ENCODE measurements at regions not wholly inside any gene's neighbourhood (a gene's known extent, or its start where the extent isn't known, plus 50 kb on each side); places are given as distances from the start of the nearest gene placed in this dataset.
"Not testable (repeated sequence)": the region's sequence is repeated elsewhere in the genome, so short reads cannot be mapped to it uniquely, and the experiment has no call there.

DNA sequence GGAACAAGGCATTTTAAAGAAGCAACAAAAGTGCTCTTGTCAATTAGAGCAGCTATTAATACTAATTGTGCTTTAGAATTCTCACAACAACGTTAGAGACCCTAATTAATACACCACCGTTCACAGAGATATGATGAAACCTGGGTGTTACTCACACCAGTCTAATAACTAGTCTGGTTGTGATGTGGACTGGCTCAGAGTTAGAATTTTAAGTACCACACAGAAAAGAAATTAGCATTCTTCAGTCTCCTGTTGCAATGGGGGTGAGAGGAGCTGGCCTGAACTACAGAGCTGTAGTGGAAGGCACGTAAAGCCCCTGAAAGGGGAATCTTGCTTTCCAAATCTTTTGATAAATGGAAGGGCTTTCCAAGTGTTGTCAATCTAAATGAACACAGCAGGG lies 240.8 kb upstream of the TOX3 start:
- DNase-seq (ENCODE audit: low spot score), result no peak

DNA sequence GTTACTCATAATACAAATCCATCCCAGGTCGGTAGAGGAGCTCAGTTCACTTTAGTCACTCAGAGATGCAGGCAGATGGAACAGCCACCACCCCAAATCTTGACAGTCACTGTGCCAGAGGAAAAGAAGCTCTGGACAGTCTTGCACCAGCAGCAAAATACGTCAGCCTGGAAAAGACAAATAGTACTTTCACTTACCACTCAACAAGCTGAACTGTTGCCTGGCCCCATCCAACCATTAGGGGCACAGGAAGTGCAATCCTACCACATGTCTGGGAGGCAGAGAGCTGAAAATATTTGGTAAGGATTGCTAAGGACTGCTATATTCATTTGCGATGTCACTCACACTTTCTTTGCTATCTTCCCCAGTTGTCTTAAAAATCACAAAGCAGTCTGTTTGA lies 239.1 kb upstream of the TOX3 start:
- DNase-seq (ENCODE audit: low spot score), result peak; percentile 3

DNA sequence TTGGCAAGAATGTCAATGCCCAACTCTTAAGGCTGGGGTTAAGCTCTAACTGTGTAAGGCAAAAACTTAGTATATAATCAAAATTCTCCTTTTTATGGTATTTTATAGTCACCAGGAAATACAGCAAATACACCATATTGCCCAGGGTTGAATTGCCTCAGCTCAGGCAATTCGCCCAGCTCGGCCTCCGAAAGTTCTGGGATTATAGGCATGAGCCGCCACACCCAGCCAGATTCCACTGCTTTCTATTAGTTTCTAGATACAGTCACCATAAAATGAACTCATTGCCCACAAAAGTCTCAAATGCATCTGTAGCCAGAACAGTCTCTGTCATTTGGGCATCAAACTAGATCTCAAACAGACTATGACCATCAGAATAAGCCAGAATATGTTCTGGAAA lies 238.7 kb upstream of the TOX3 start:
- DNase-seq (ENCODE audit: low spot score), result no peak

DNA sequence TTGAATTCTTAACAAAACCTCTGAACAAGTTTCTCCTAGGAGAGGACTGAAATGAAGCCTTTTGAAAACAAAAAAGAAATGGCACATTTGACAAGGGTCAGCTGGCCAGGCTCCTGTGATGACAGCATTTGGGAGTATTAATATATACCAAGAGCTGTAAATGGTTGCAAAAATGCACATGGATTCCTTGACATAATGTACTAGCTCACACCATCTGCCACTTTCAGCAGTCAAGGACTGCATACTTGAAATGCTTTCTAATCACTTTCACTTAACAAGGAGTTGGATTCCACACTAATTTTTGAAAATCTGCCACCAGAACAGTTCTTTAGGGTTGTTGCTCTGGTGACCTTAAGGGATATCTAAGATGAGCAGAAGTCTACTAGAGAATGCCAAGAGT lies 236.7 kb upstream of the TOX3 start:
- no peak for DNase-seq (ENCODE audit: low spot score)

DNA sequence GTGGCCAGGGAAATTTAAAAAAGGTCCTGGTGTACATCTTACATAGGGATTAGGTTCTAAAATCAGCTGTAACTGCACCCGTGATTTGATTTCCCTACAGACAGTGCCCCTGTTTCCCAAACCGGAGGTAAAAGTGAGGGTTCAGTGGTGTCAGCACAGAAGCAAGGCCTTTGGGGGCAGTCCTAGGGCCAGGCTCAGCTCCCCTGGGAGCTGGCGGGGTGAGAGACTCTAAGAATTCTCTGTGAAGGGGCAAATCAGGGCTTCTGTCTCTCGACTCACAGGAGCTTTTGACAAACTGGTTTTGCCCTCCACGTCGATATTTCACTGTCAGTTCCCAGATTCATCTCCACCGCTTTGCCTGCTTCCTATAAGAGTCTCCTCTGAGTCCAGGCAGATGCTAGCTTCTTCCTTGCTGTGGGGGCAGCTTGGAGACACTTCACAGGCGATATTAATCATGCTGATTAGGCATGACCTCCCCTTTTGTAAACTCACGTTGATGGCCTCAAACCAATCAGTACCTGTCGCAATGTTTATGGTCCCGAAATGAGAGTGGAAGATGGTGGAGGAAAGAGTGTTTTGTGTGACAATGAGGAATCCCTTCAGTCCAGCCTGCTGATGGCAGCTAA lies 234.2 kb upstream of the TOX3 start:
- no peak for DNase-seq (ENCODE audit: low spot score)

DNA sequence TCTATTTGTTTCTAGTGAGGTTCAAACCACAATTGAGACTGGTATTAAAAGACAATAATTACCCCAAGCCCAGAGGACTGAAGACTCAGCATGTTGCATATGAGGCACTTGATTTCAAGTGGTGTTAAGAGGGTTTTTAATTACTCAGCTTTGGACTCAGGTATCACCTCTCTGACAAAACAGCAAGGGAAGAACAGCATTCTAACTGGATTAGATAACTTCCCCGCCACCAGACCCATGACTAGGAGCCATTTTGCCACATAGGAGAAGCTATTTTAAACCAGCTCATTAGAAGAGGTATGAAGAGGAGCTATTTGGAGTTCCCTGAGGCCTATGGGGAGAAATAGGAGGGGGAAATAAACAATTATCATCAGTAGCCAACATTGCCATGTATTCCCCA lies 226.1 kb upstream of the TOX3 start:
- DNase-seq (ENCODE audit: low spot score), result no peak

DNA sequence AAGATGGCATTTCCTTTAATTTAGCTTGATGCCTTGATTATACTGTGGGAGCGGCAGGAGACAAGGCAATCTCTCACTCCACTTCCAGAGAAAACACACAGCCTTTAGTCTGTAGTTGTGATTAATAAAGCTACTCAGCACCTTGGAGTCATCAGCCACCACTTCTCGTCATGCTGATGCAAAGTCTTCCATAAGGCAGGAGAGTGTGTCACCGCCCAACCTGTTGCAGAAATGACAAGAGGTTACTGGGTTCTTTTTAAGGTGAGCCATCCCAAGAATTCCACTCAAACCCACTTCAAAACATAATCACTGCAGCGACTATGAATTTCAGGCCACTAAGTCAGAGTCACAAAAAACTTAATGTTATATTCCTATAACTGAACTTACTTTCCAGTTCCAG lies 223.9 kb upstream of the TOX3 start:
- DNase-seq (ENCODE audit: low spot score), result no peak

DNA sequence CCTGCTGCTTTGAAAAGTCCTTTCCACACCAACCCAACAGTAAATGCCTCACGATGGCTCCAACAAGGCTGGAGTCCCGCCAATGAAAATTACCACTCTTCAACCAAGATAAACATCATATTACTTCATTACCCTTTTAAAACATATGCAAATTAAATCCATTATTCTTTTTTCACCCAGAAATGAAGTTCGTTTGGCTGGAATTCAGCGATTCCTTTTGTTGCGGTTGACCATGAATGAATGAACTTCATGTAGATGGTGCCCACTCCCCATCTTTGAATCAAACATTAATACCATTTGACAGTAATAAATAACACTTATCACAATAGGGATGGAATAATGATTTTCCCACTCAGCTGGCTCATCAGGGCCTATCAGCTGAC lies 211.5 kb upstream of the TOX3 start:
- DNase-seq (ENCODE audit: low spot score), result no peak

DNA sequence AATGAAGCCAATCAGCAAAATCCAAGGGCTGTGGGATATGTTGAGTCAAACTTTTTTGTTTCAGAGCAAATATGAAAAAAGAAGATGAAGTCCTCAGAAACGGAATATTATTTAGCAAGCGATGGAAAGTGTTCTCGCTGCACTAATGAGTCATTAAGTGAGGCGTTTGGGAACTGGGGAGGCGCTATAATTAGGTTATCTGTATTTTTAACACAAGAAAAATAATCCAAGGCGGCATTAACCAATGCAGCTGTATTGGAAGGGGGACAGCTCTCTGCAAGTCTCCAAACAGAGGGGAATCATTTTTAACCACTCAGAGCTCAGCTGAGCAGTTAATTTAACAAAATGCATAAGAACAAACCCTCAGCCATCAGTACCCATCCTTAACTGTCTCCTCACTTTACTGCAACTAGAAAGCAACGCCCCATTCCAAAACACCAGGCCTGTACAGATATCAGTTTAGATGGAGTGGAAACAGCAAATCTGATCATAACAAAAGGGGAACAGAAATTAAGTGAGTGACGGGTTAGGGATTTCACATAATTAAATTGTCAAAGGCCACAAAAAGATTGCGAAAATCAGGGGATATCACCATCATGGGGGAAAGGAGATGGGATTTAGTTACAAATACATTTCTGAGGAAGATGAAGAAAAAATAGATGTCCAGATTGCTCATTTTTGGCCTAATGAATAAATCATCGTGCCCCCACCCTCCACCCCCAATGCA lies 211.0 kb upstream of the TOX3 start:
- no peak for DNase-seq (ENCODE audit: low spot score)

DNA sequence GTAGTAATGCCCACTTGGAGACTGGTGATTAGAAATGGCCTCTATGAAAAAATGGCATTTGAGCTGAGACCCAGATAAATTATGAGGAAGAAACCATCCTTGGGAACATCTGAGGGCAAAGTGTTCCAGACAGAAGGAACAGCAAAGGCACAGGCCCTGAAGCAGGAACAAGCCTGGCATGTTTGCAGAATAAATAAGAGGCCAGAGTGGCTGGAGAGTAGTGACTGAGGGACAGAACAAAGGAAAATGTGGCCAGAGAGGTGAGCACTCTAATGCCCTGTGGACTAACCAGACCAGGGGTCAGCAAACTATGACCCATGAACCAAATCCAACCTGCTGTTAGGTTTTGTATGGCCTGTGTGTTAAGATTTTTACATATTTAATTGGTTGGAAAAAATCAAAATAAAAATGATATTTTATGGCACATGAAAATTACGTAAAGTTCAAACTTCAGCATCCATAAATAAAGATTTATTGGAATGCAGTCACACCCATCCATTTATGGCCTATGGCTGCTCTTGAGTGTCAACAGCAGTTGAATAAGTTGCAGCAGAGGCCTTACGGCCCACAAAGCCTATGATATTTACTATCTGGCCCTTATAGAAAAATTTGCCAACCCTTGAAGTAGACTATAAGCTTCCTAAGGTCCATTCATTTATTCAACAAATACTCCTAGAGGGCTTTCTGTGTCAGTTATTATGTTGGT lies 210.0 kb upstream of the TOX3 start:
- DNase-seq (ENCODE audit: low spot score), result no peak

DNA sequence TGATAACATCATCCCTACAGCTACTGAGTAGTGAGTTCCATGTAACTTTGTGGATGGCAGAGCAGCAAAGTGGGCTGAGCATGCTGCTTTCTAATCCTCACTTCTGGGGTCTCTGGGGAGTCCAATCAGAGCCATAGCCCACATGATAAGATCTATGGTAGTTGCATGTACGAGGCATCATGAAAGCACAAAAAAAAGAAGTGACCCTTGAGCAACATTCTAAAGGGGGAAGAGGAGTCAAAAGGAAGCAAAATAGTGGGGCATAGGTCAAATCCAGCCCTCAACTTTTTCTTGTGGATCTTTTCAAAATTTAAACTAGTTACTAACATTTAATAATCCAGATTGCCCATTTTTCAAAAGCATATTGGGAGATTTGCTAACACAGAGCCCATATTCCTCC lies 208.5 kb upstream of the TOX3 start:
- no peak for DNase-seq (ENCODE audit: low spot score)

DNA sequence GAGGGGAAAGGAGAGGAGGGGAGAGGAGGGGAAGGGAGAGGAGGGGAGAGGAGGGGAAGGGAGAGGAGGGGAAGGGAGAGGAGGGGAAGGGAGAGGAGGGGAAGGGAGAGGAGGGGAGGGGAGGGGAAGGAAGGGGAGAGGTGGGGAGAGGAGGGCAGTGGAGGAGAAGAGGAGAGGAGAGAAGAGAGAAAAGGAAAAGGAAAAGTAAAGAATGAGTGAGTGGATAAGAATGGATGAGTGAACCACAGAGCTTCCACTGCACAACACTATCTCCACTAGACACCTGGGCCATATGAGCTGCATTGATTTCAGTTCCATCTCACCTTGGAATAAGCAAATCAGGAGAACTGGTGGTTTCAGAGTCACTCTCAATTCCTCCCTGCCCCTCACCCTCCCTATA lies 204.1 kb upstream of the TOX3 start:
- no peak for DNase-seq (ENCODE audit: low spot score)

DNA sequence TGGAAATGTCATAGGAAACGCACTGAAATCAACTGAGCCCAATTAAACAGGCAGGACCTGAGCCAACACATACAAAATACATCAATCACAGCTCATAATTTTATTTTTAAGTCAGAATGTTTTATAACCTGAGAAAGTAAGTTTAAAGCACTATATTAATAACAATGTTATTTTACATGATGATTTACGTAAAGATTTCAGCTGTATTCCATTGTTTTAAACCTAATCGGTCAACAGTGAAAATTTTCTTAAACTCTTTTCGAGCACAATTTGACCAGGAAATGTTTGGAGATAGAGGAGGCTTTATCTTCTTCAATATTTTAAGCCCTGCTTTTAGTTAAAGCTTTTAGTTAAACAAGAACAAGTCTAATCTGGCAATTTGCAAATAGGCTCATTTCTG lies 201.8 kb upstream of the TOX3 start:
- DNase-seq (ENCODE audit: low spot score), result no peak

DNA sequence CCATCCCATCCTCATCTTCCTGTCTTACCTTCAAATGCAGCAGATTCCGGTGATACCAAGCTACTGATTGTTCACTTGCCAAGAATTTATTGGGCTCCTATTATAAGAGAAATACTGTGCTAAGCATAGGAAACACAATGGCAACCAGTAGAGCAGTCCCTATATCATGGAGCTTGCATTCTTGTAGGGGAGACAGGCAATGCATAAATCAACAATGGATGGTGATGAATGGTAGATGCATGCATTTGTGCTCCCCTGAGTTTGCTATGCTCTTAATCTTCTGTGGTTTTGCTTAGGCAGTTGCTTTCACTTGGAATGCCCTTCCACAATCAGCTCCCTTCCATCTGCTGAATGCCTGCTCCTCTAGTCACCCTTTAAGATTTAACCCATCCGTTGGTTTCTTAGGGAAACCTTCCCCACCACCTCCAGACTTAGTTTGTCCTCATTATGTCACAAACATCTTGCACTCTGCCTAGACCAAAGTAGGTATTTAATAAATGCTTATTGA lies 200.2 kb upstream of the TOX3 start:
- DNase-seq (ENCODE audit: low spot score), result no peak

DNA sequence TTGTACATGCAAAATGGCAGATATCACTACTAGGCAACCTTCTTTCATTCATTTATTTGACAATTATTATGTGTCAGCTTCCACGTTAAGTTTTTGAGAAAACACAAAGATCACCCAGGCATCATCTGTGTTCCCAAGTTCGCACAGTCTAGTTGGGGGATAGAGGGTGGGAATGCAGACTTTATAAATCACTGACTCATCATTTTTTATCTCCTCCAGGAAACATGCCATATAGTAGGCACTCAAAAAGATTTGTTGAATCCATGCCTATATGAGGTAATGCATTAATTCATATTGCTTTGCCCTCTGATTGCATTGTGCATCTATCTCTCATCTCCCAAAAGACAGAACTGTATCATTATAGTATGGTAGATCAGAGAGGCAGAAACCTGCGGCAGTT lies 196.8 kb upstream of the TOX3 start:
- no peak for DNase-seq (ENCODE audit: low spot score)

DNA sequence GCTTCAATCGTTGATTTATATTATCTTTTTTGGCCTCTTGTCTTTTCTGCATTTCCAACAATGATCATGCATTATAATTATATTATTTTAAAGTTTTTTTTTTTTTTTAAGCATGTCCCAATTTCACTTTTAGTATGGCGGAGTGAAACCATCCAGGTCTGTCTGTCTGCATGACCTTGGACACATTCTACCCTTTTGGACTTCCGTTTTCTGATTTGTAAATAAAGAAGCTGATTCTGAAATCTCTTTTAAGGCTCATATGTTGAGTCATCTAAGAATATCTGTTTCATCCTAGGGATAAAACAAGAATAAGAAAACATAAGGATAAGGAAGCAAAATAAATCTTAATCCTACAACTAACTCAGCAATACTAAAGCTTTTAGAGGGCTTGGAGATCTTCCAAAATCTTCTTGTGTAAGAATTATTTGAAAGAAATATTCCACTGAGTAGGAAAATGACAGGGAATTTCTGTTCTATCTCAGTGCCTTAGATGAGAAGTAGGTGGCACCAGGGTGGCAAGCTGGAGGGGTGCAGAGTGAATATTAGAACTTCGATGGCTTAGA lies 195.7 kb upstream of the TOX3 start:
- DNase-seq (ENCODE audit: low spot score), result no peak

DNA sequence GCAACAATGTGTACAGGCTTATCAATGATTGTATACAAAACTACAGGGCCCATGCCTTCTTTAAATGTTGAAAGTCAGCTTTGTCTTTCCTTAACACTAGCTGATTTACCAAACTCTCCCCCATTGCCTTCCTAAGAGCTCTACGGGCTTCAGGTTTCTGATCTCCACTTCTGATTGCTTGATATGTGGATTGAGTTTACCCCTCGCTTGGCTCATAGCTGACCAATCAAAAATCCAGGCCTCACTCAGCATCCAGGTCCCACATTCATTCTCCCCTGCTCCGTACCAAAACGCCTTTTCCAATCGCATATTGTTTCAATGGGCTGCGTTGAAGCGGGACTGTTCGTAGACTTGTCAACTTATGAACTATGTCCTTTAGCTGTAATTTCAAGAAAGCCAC lies 195.1 kb upstream of the TOX3 start:
- no peak for DNase-seq (ENCODE audit: low spot score)

DNA sequence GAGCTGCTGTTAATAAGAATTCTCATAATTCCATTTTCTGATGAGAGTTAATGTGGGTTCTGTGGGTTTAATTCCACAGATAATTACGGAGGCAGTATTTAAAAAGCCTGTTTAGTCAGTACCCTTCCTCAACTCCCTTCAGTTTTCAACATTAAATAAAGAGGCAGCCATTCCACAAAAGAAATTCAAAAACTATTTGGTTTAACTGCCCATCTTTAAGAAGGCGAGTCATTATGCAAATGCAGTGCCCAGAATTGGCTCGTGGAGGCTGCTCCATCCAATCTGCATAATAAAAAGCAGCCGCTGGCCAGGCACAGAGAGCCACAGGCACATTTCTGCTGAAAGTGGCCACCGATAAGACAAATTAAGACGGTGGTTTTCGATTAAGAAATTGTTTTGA lies 194.4 kb upstream of the TOX3 start:
- DNase-seq (ENCODE audit: low spot score), result no peak

DNA sequence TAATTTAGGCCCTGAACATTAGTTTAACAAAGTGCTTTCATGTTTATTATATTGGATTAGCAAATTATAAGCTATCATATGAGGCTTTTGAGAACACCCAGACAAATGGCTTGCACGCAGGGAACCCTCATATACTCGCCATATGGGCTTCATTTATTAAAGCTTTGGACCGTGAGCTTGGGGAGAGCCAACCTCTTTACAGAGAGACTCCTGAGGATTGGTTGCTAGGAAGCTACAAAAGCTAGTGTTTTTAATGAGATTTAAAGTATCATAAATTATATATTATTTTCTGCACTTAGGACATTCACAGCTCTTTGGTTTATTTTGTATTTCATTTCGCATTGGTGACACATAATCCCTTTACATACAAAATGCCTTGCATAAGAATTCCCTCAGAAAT lies 193.8 kb upstream of the TOX3 start:
- DNase-seq (ENCODE audit: low spot score), result no peak

DNA sequence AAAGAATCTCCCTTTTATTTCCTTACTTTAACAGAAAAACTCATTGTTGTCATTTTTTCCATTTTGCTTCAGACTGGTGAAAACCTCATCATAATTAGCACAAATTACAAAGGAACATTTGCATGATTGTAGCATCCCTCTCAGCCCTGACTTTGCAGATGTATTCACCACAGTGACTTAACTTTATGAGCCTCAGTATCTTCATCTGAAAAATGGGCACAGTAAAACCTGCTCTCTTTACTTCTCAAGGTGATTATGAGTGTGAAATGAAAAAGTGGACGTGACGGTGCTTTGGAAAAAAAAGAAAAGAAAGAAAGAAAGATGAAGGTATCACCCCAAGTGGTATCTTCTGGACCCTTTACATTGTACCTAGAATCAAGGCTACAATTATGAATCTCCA lies 193.4 kb upstream of the TOX3 start:
- DNase-seq (ENCODE audit: low spot score), result no peak

DNA sequence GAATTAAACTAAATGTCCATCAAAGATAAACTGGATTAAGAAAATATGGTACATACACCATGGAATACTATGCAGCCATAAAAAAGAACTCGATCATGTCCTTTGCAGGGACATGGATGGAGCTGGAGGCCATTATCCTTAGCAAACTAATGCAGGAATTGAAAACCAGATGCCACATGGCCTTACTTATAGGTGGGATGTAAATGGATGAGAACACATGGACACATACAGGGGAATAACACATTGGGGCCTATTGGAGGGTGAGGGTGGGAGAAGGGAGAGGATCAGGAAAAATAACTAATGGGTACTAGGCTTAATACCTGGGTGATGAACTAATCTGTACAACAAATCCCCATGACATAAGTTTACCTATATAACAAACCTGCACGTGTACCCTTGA lies 192.0 kb upstream of the TOX3 start:
- DNase-seq (ENCODE audit: low spot score), result not testable (repeated sequence)

DNA sequence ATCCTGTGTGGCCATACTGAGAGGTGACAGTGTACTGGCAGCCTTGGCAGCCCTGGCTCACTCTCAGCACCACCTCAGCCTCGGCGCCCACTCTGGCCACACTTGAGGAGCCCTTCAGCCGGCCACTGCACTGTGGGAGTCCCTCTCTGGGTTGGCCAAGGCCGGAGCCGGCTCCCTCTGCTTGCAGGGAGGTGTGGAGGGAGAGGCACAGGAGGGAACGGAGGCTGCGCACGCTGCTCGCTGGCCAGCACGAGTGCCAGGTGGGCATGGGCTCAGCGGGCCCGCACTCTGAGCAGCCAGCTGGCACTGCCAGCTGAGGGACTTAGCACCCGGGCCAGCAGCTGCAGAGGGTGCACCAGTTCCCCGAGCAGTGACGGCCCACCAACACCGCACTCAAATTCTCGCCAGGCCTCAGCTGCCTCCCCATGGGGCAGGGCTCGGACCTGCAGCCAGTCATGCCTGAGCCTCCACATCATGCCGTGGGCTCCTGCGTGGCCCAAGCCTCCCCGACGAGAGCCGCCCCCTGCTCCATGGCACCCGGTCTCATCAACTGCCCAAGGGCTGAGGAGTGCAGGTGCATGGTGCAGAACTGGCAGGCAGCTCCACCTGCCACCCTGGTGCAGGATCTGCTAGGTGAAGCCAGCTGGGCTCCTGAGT lies 184.4 kb upstream of the TOX3 start:
- no peak for DNase-seq (ENCODE audit: low spot score)

DNA sequence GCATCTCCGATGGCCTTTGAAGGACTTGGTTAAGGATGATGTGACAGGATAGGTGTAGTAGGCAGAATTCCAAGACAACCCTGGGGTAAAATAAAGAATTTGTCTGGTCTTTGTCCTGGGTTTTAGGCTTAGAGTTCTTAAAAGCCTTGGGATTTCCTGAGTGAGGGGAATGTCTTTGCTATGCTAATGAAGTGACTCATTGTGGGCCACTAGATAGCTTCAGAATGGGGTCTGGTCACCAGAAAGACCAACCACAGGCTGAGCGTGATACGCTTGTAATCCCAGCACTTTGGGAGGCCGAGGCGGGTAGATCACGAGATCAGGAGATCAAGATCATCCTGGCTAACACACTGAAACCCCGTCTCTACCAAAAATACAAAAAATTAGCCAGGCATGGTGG lies 182.8 kb upstream of the TOX3 start:
- no peak for DNase-seq (ENCODE audit: low spot score)

Data from AG08396 (cell line).